HCT116 (cell line): ENCODE measurements at regions not wholly inside any gene's neighbourhood (a gene's known extent, or its start where the extent isn't known, plus 50 kb on each side); places are given as distances from the start of the nearest gene placed in this dataset.

Experiments
- CEBPB ChIP-seq: IDR thresholded peaks from 2 replicates; pipeline ENCODE4 v1.6.1; 2012; ENCODE audit warnings: low read depth
- POLR2AphosphoS5 ChIP-seq: IDR thresholded peaks from 2 replicates; pipeline ENCODE4 v1.6.1; 2011; ENCODE audit warnings: mild to moderate bottlenecking, low read depth, low read length, moderate library complexity
- YY1 ChIP-seq: IDR thresholded peaks from 2 replicates; pipeline ENCODE4 v1.6.1; 2011; ENCODE audit warnings: low read length, low read depth, moderate library complexity, mild to moderate bottlenecking; ENCODE audit not compliant: insufficient replicate concordance; ENCODE audit errors: extremely low read depth
- ZFX ChIP-seq: fragments of 450-650 bp; IDR thresholded peaks from 2 replicates; pipeline ENCODE4 v1.6.1; 2017
- TF ChIP-seq, protein P1 (sequence below), 3 experiments: fragments of 200-600 bp in 1 of 3; sonication (generic) in 1 of 3; IDR thresholded peaks in 2 of 3; conservative IDR thresholded peaks in 1 of 3; 2 replicates each; pipeline ENCODE4 v1.5.1; 2012 to 2017; ENCODE audit warnings: low read depth in 2 of 3, low read length in 2 of 3, antibody characterized with exemption in 1 of 3, borderline replicate concordance in 1 of 3, control low read depth in 1 of 3, mild to moderate bottlenecking in 1 of 3, mixed read lengths in 1 of 3, mixed run types in 1 of 3, moderate library complexity in 1 of 3; ENCODE audit not compliant: insufficient read depth in 1 of 3
- TF ChIP-seq, protein P2 (sequence below): IDR thresholded peaks from 2 replicates; pipeline ENCODE4 v1.6.1; 2012; ENCODE audit warnings: low read depth

DNA sequence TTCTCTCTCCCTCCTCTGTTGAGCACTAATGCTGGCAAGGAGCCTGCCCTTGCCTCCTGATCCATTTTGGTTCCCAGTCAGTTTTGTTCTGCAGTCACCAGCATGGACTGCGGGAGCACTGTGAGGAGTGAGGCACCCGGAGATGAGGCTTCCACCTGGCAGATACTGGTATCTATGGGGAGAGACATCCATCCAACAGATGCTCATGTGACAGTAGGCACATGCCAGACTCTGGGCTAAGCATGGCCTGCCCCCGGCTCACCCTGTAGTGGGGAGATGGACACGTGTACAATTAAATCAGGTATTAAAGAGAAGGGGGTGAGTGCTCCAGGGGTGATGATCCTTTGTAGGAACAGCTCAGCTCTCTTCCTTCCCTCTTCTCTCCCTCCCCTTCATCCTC lies 74.0 kb upstream of the PODXL start:
- no peak for TF ChIP-seq YY1
- TF ChIP-seq, protein P1, sequence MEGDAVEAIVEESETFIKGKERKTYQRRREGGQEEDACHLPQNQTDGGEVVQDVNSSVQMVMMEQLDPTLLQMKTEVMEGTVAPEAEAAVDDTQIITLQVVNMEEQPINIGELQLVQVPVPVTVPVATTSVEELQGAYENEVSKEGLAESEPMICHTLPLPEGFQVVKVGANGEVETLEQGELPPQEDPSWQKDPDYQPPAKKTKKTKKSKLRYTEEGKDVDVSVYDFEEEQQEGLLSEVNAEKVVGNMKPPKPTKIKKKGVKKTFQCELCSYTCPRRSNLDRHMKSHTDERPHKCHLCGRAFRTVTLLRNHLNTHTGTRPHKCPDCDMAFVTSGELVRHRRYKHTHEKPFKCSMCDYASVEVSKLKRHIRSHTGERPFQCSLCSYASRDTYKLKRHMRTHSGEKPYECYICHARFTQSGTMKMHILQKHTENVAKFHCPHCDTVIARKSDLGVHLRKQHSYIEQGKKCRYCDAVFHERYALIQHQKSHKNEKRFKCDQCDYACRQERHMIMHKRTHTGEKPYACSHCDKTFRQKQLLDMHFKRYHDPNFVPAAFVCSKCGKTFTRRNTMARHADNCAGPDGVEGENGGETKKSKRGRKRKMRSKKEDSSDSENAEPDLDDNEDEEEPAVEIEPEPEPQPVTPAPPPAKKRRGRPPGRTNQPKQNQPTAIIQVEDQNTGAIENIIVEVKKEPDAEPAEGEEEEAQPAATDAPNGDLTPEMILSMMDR (IDR thresholded peaks at IDR 0.05 in 2 of 3, conservative IDR thresholded peaks at IDR 0.05 in 1 of 3; ENCODE audit: borderline replicate concordance in 1 of 3, insufficient read depth in 1 of 3, low read depth in 2 of 3, low read length in 2 of 3) = no peak
- TF ChIP-seq CEBPB = no peak
- no peak for TF ChIP-seq POLR2AphosphoS5
- TF ChIP-seq ZFX = no peak
- TF ChIP-seq, protein P2, sequence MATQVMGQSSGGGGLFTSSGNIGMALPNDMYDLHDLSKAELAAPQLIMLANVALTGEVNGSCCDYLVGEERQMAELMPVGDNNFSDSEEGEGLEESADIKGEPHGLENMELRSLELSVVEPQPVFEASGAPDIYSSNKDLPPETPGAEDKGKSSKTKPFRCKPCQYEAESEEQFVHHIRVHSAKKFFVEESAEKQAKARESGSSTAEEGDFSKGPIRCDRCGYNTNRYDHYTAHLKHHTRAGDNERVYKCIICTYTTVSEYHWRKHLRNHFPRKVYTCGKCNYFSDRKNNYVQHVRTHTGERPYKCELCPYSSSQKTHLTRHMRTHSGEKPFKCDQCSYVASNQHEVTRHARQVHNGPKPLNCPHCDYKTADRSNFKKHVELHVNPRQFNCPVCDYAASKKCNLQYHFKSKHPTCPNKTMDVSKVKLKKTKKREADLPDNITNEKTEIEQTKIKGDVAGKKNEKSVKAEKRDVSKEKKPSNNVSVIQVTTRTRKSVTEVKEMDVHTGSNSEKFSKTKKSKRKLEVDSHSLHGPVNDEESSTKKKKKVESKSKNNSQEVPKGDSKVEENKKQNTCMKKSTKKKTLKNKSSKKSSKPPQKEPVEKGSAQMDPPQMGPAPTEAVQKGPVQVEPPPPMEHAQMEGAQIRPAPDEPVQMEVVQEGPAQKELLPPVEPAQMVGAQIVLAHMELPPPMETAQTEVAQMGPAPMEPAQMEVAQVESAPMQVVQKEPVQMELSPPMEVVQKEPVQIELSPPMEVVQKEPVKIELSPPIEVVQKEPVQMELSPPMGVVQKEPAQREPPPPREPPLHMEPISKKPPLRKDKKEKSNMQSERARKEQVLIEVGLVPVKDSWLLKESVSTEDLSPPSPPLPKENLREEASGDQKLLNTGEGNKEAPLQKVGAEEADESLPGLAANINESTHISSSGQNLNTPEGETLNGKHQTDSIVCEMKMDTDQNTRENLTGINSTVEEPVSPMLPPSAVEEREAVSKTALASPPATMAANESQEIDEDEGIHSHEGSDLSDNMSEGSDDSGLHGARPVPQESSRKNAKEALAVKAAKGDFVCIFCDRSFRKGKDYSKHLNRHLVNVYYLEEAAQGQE = no peak
